NOMO-1 (cell line): ENCODE measurements at regions not wholly inside any gene's neighbourhood (a gene's known extent, or its start where the extent isn't known, plus 50 kb on each side); places are given as distances from the start of the nearest gene placed in this dataset.

Experiments used
- DNase-seq, 2 experiments: peaks; one replicate each; lab custom pipeline; 2025; ENCODE audit not compliant: unreplicated experiment in 2 of 2; lab: John Stamatoyannopoulos, UW

GRCh38 chr6:50591135-50591534, 122.2 kb upstream of the TFAP2D start:
- DNase-seq, result no peak

DNA sequence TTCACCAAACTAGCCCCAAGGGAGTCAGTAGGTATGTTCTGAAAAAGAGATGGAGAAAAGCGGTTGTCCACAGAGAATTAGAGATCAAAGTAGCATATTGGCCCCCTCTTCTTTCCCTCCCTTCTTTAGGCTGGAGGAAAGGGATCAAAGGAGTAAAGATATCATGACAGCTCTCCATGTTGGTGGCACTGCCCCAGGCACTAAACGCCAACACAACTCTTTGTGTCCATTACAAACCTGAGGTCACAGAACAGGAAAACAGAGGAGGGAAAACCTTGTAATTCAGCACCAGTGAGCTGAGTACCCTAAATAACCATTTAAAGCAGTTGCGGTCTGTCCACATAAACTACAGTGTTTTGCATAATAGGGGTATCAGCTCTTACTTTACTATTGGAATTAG, 113.0 kb upstream of the TFAP2D start:
- no peak for DNase-seq

GRCh38 chr6:50602292-50602691, 111.0 kb upstream of the TFAP2D start:
- peak in 1 of 2 experiments; percentile 14 for DNase-seq

DNA sequence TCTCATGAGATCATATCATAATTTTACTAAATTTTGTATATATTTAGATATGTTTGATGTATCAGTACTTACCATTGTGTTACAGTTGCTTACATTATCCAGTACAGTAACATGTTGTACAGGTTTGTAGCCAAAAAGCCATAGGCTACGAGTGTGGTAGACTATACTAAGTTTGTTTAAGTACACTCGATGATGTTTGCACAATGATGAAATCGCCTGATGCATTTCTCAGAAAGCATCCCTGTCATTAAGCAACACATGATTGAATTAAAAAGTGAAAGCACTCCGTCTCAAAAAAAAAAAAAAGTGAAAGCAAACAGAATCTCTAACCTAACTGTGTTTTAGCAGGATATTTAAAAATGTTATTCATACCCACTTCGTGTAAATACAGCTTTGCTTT, 104.9 kb upstream of the TFAP2D start:
- DNase-seq, result no peak

- DNase-seq, result no peak
These were observed 102.8 kb upstream of the TFAP2D start for GRCh38 chr6:50610562-50610961.

- no peak for DNase-seq
These were observed 77.9 kb upstream of the TFAP2D start for GRCh38 chr6:50635429-50635828.

DNA sequence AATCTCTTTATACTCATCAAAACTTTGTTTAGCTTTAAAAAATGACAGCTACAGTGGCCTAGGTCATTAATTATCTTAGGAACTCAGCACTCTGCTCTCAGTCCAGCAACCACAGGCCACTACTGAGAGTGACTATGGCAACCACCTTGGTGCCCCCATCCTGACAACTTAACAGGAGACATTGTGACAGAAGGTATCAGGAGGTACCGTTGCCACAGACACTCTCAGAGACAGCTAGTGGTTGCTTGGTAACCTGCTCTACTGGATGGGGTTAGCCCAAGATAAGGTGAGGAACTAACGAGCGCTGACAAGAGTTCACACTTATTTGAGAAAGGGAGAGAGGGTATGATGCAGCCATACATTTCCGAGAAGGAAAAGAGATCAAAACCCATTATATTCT, 76.1 kb upstream of the TFAP2D start:
- DNase-seq, result no peak

DNA sequence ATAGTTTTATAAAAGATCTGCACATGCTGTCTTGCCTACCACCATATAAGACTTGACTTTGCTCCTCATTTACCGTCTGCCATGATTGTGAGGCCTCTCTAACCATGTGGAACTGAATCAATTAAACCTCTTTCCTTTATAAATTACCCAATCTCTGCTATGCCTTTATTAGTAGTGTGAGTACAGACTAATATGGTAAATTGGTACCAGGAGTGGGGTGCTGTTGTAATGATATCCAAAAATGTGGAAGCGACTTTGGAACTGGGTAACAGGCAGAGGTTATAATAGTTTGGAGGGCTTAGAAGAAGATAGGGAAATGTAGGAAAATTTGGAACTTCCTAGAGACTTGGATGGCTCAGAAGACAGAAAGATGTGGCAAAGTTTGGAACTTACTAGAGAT, 64.2 kb upstream of the TFAP2D start:
- no peak for DNase-seq

- DNase-seq, result no peak
These were observed 60.1 kb upstream of the TFAP2D start for GRCh38 chr6:50653253-50653652.

GRCh38 chr6:50654155-50654554, 59.2 kb upstream of the TFAP2D start:
- no peak for DNase-seq

- DNase-seq, result no peak
These were observed 57.4 kb upstream of the TFAP2D start for GRCh38 chr6:50655848-50656453.

DNA sequence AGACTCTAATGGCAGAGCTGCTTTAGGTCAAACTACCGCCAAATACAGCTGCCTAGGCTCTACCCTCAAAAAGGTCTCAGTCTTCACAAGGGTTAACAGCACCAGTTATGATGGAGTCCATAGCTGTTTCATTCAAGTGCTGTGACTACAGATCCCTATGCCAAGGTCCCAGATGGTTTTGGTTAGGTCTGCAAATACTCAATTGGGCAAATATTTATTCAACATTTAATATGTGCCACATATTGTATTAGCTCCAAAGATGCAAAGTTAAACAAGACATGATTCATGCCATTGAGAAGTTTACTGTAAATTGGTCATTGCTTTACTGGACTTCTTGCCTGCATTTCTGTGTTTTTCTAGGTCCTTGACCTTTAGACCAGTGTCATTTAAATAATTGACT, 55.8 kb upstream of the TFAP2D start:
- no peak for DNase-seq

DNA sequence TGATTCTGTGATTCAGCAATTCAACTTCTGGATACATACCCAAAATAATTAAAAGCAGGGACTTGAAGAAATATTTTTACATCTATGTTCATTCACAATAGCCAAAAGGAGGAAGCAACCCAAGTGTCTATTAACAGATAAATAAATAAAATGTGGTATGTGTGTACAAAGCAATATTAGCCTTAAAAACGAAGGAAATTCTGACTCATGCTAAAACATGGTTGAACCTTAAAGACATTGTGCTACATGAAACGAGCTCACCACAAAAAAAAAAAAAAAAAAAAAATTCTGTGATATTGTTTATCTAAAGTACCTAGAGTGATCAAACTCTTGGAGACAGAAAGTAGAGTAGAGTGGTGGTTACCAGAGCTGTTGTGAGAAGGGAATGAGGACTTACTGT, 54.8 kb upstream of the TFAP2D start:
- no peak for DNase-seq

DNA sequence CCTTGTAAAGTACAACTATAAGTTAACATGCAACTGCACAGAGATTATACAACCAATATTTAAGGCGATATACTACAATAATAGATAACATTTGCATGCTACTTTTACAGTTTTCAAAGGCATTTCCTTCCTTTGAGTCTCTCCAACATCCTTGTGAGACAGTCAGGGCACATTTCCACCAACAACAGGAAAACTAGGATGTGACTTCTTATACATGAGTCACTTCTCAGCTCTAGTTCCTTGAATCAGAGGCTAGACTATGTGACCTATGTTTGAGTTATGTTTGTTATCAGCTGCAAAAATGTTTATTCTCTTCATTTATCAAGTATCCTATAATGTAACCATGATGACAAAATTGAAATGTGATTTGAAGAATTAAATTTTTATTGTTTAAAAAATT, 51.7 kb upstream of the TFAP2D start:
- no peak for DNase-seq
